PC-3 (cell line): ENCODE measurements at regions not wholly inside any gene's neighbourhood (a gene's known extent, or its start where the extent isn't known, plus 50 kb on each side); places are given as distances from the start of the nearest gene placed in this dataset.

Source experiments
- EZH2phosphoT487 ChIP-seq: fragments of 300-600 bp; sonication (generic); IDR thresholded peaks from 2 replicates; pipeline ENCODE4 v1.6.1; 2018; ENCODE audit warnings: mild to moderate bottlenecking, antibody characterized with exemption, low read length, borderline replicate concordance
- TF ChIP-seq, protein P1 (sequence below): fragments of 300-600 bp; sonication (generic); conservative IDR thresholded peaks from 2 replicates; pipeline ENCODE4 v1.5.1; 2017; ENCODE audit warnings: antibody characterized with exemption, low read depth, mild to moderate bottlenecking, low read length

DNA sequence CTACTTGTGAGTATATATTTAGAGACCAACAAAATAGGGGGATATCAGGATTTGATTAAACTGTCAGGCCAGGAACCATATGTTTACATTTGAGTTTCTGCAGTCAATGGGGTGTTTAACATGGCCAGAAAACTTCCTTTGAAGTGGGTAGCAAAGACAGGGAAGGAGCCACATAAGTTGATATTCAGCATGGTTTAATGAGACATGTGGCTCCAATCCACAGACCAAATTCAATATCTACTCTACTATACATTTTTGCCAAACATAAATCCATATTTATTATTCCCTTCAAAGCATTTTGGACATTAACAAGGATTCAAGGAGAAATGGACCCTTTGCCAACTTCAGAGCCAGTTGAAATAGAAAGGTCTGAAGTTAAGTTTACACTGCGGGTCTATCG lies 99.8 kb downstream of the TAF11L14 start:
- TF ChIP-seq, protein P1, sequence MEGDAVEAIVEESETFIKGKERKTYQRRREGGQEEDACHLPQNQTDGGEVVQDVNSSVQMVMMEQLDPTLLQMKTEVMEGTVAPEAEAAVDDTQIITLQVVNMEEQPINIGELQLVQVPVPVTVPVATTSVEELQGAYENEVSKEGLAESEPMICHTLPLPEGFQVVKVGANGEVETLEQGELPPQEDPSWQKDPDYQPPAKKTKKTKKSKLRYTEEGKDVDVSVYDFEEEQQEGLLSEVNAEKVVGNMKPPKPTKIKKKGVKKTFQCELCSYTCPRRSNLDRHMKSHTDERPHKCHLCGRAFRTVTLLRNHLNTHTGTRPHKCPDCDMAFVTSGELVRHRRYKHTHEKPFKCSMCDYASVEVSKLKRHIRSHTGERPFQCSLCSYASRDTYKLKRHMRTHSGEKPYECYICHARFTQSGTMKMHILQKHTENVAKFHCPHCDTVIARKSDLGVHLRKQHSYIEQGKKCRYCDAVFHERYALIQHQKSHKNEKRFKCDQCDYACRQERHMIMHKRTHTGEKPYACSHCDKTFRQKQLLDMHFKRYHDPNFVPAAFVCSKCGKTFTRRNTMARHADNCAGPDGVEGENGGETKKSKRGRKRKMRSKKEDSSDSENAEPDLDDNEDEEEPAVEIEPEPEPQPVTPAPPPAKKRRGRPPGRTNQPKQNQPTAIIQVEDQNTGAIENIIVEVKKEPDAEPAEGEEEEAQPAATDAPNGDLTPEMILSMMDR: no peak
- no peak for TF ChIP-seq EZH2phosphoT487
